GM12874 (cell line): ENCODE measurements at regions not wholly inside any gene's neighbourhood (a gene's known extent, or its start where the extent isn't known, plus 50 kb on each side); places are given as distances from the start of the nearest gene placed in this dataset.

Source experiments
- TF ChIP-seq, protein P1 (sequence below): IDR thresholded peaks from 2 replicates; pipeline ENCODE4 v1.5.1; 2011; ENCODE audit warnings: low read depth, mild to moderate bottlenecking, control low read depth, low read length, moderate library complexity; ENCODE audit not compliant: insufficient read depth

- TF ChIP-seq, protein P1, sequence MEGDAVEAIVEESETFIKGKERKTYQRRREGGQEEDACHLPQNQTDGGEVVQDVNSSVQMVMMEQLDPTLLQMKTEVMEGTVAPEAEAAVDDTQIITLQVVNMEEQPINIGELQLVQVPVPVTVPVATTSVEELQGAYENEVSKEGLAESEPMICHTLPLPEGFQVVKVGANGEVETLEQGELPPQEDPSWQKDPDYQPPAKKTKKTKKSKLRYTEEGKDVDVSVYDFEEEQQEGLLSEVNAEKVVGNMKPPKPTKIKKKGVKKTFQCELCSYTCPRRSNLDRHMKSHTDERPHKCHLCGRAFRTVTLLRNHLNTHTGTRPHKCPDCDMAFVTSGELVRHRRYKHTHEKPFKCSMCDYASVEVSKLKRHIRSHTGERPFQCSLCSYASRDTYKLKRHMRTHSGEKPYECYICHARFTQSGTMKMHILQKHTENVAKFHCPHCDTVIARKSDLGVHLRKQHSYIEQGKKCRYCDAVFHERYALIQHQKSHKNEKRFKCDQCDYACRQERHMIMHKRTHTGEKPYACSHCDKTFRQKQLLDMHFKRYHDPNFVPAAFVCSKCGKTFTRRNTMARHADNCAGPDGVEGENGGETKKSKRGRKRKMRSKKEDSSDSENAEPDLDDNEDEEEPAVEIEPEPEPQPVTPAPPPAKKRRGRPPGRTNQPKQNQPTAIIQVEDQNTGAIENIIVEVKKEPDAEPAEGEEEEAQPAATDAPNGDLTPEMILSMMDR: no peak
Observed at GRCh38 chr2:34069604-34070003, 470.5 kb upstream of the FAM98A start.

DNA sequence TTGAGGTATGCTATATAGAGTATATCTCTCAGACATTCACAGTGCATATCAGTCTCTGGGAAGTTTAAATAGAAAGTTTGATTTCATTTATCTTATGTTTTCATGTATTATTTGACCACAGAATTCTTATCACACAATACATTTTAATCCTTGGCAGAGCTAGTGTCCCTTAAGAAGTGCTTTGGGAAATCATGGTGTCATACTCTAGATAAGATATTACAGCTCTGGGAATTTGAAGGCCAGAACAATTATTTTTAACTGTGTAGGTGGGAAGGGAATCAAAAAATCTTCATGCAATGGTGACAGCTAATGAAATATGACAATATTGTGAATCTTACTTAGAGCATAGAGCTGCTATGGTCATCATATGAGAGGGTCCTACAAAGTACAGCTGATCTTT is 451.3 kb upstream of the FAM98A start:
- TF ChIP-seq, protein P1: no peak

- TF ChIP-seq, protein P1: no peak
Observed at GRCh38 chr2:34045101-34045655, 446.1 kb upstream of the FAM98A start.

DNA sequence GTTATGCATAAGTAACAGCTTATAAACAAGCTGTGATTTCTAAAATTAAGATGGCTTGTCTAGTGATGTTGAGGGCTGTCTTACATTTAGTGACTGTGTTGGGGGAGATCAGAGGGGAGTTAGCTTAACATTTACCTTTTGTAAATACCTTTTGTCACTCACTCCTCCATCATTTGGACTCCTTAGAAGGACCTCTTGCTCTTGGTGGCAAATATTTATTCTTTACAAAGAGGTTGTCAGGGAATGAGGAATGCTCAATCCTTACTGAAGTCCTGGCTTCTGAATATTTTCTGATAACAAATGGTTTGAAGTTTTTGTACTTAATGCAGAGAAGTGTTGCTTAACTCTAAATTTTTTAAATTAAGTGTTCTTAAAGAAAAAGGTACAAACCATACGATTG is 438.8 kb upstream of the FAM98A start:
- TF ChIP-seq, protein P1: no peak

DNA sequence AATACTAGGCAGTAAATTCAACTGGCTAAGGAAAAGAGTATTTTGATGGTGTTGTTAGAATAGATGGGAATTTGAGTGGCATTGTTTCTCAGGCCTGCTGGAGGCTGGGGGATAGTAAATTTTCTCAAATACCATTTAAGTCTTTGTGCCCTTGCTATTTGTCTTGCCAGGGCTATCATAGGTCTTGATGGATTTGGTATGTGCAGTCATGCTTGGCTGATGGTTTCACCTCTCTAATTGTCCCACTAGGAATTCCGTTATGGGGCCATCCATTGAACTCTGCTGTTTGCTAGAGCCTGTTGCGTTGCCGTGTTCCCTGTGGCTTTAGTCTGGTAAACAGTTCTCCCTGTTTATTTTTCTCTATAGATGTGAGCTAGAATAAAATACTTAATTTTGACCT is 438.1 kb upstream of the FAM98A start:
- TF ChIP-seq, protein P1: no peak

GRCh38 chr2:34031097-34031496 is 432.0 kb upstream of the FAM98A start:
- TF ChIP-seq, protein P1: no peak

GRCh38 chr2:34030273-34030672 is 431.2 kb upstream of the FAM98A start:
- TF ChIP-seq, protein P1: no peak
